Spleen (tissue), 7 donors: ENCODE measurements at regions not wholly inside any gene's neighbourhood (a gene's known extent, or its start where the extent isn't known, plus 50 kb on each side); places are given as distances from the start of the nearest gene placed in this dataset.

ENCODE experiments used
- POLR2A ChIP-seq, 3 donors: fragments of 450-650 bp; IDR thresholded peaks; one replicate each; pipeline ENCODE4 v1.5.1; 2017; ENCODE audit warnings: antibody characterized with exemption in 3 of 3, mild to moderate bottlenecking in 1 of 3
- TF ChIP-seq, protein P1 (sequence below), 11 experiments: fragments of 200-600 bp in 7 of 11; fragments of 450-650 bp in 4 of 11; sonication (generic) in 4 of 11; IDR thresholded peaks in 8 of 11; conservative IDR thresholded peaks in 3 of 11; 1 replicate in 7 of 11; 2 replicates in 4 of 11; pipeline versions ENCODE4 v1.4.0 to v1.8.0; 2016 to 2021; ENCODE audit warnings: antibody characterized with exemption in 11 of 11, inconsistent platforms in 4 of 11, mild to moderate bottlenecking in 1 of 11
- donor health status: DM: no; HTN: no; CAD: no; lungs with moderate emphysema.
- donor health status: DM: no; HTN: no; CAD: no.
- donor health status: DM: no; HTN: no; CAD: no.

GRCh38 chr16:50991006-50991405 lies 160.1 kb downstream of the SALL1 start:
- TF ChIP-seq, protein P1, sequence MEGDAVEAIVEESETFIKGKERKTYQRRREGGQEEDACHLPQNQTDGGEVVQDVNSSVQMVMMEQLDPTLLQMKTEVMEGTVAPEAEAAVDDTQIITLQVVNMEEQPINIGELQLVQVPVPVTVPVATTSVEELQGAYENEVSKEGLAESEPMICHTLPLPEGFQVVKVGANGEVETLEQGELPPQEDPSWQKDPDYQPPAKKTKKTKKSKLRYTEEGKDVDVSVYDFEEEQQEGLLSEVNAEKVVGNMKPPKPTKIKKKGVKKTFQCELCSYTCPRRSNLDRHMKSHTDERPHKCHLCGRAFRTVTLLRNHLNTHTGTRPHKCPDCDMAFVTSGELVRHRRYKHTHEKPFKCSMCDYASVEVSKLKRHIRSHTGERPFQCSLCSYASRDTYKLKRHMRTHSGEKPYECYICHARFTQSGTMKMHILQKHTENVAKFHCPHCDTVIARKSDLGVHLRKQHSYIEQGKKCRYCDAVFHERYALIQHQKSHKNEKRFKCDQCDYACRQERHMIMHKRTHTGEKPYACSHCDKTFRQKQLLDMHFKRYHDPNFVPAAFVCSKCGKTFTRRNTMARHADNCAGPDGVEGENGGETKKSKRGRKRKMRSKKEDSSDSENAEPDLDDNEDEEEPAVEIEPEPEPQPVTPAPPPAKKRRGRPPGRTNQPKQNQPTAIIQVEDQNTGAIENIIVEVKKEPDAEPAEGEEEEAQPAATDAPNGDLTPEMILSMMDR (IDR thresholded peaks at IDR 0.05 in 8 of 11, conservative IDR thresholded peaks at IDR 0.05 in 3 of 11): no peak
- TF ChIP-seq POLR2A (IDR thresholded peaks at IDR 0.05): no peak
